ENCODE measurements at regions not wholly inside any gene's neighbourhood (a gene's known extent, or its start where the extent isn't known, plus 50 kb on each side); places are given as distances from the start of the nearest gene placed in this dataset.

GRCh38 chr14:21884995-21885394 lies 211.4 kb upstream of the OR4E1 start:
- TF ChIP-seq HOXA7 (CRISPR knock-in tag; IDR thresholded peaks at IDR 0.05) (no peak), BCL3 (IDR thresholded peaks at IDR 0.05) (no peak), JUN (IDR thresholded peaks at IDR 0.05) (no peak), RAD21 (conservative IDR thresholded peaks at IDR 0.05 in 1 of 2, IDR thresholded peaks at IDR 0.05 in 1 of 2) (no peak), PHF8 (IDR thresholded peaks at IDR 0.05; ENCODE audit: borderline replicate concordance, low read depth) (no peak), ZSCAN20 (CRISPR knock-in tag; IDR thresholded peaks at IDR 0.05) (no peak)
- H3K9me3 ChIP-seq: no peaks in the 10 kb centered on the region
- no peak for ATAC-seq
- no peak for FAIRE-seq
- CTCF ChIA-PET: no interaction called here
- DNase-seq (ENCODE audit: low read depth in 1 of 2, low spot score in 1 of 2): no peak
- POLR2A ChIA-PET: no interaction called here
- no peak overlapping the region for H3K4me3 ChIP-seq
- no peaks in the 10 kb centered on the region for H3K4me1 ChIP-seq
- no peak overlapping the region for H3K27ac ChIP-seq
- H3K4me2 ChIP-seq: no peak overlapping the region

GRCh38 chr14:21882226-21882625 lies 208.6 kb upstream of the OR4E1 start:
- no peak overlapping the region for H3K4me2 ChIP-seq
- ChIA-PET CTCF (interaction anchor here (0.9 kb wide), 1 partner anchor 9 kb away, joined by 3 read pairs; no protein-coding TSS in a partner anchor), POLR2A (no interaction called here)
- no peaks in the 10 kb centered on the region for H3K9me3 ChIP-seq
- DNase-seq (ENCODE audit: low read depth in 1 of 2, low spot score in 1 of 2) (no peak), ATAC-seq (no peak), FAIRE-seq (no peak)
- no peak for TF ChIP-seq REST (IDR thresholded peaks at IDR 0.05)
- no peak for TF ChIP-seq GATA3 (IDR thresholded peaks at IDR 0.05; ENCODE audit: borderline replicate concordance)
- no peak for TF ChIP-seq PBX3 (IDR thresholded peaks at IDR 0.05)
- TF ChIP-seq CBX2 (IDR thresholded peaks at IDR 0.05; ENCODE audit: borderline replicate concordance, low read depth): no peak
- no peak for TF ChIP-seq KDM5A (IDR thresholded peaks at IDR 0.05)
- TF ChIP-seq ZSCAN20 (CRISPR knock-in tag; IDR thresholded peaks at IDR 0.05): no peak
- no peak for TF ChIP-seq FOSB (CRISPR knock-in tag; IDR thresholded peaks at IDR 0.05)
- TF ChIP-seq EP300 (IDR thresholded peaks at IDR 0.05): no peak
- TF ChIP-seq KDM1A (IDR thresholded peaks at IDR 0.05; ENCODE audit: low read depth): no peak
- TF ChIP-seq HOXA7 (CRISPR knock-in tag; IDR thresholded peaks at IDR 0.05): no peak
- no peak for TF ChIP-seq ATOH8 (CRISPR knock-in tag; IDR thresholded peaks at IDR 0.05; ENCODE audit: low read depth)
- no peak for TF ChIP-seq NR3C1 (IDR thresholded peaks at IDR 0.05)
- no peak for TF ChIP-seq SREBF2 (IDR thresholded peaks at IDR 0.05)
- no peak for TF ChIP-seq RARB (CRISPR knock-in tag; IDR thresholded peaks at IDR 0.05)
- TF ChIP-seq HEYL (CRISPR knock-in tag; IDR thresholded peaks at IDR 0.05): no peak
- TF ChIP-seq ZFP36 (IDR thresholded peaks at IDR 0.05; ENCODE audit: borderline replicate concordance, partially characterized antibody): no peak
- no peak for TF ChIP-seq TFCP2L1 (CRISPR knock-in tag; IDR thresholded peaks at IDR 0.05)
- no peak for TF ChIP-seq POLR2AphosphoS2 (conservative IDR thresholded peaks at IDR 0.05; ENCODE audit: low read length)
- H3K4me3 ChIP-seq: no peak overlapping the region
- H3K4me1 ChIP-seq: no peaks in the 10 kb centered on the region
- no peak overlapping the region for H3K27ac ChIP-seq
- 0% methylated on average over 1 of the region's 1 CpG for WGBS (ENCODE audit: missing lambda C conversion rate)
